ENCODE measurements at regions not wholly inside any gene's neighbourhood (a gene's known extent, or its start where the extent isn't known, plus 50 kb on each side); places are given as distances from the start of the nearest gene placed in this dataset.

DNA sequence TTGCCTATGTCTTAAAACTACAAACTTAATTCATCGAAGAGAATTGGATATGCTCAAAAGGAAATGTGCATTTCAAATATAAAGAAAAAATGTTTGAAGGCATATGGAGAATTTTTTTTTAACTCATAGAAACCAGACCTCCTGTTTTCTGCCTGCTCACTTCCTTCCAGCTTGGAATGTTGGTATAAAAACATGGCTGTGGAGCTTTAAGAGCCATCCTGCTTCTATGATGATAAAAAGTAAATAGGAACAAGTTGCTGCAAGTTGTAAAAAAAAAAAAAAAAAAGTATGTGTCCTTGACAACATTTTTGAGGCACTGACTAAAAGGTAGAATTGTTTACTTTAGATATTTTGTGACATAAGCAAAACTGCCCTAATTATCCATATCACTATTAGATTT, 1230.7 kb downstream of the PCDH9 start:
- 76 to 86% methylated on average over 1 of the region's 1 CpG for WGBS, 2 donors
- no peaks in the 10 kb centered on the region for H3K9me3 ChIP-seq
- no peaks in the 10 kb centered on the region for H3K4me1 ChIP-seq
- ATAC-seq (no peak), DNase-seq (no peak), FAIRE-seq (no peak)
- no peak overlapping the region for H3K27ac ChIP-seq
- H3K27me3 ChIP-seq, result no peaks in the 10 kb centered on the region
- intact Hi-C loops (cut with DNase I), result no loop called here
- H3K36me3 ChIP-seq, result no peaks in the 10 kb centered on the region
- H3K4me3 ChIP-seq, result no peak overlapping the region
- TF ChIP-seq, protein P1, sequence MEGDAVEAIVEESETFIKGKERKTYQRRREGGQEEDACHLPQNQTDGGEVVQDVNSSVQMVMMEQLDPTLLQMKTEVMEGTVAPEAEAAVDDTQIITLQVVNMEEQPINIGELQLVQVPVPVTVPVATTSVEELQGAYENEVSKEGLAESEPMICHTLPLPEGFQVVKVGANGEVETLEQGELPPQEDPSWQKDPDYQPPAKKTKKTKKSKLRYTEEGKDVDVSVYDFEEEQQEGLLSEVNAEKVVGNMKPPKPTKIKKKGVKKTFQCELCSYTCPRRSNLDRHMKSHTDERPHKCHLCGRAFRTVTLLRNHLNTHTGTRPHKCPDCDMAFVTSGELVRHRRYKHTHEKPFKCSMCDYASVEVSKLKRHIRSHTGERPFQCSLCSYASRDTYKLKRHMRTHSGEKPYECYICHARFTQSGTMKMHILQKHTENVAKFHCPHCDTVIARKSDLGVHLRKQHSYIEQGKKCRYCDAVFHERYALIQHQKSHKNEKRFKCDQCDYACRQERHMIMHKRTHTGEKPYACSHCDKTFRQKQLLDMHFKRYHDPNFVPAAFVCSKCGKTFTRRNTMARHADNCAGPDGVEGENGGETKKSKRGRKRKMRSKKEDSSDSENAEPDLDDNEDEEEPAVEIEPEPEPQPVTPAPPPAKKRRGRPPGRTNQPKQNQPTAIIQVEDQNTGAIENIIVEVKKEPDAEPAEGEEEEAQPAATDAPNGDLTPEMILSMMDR (IDR thresholded peaks at IDR 0.05), result no peak

DNA sequence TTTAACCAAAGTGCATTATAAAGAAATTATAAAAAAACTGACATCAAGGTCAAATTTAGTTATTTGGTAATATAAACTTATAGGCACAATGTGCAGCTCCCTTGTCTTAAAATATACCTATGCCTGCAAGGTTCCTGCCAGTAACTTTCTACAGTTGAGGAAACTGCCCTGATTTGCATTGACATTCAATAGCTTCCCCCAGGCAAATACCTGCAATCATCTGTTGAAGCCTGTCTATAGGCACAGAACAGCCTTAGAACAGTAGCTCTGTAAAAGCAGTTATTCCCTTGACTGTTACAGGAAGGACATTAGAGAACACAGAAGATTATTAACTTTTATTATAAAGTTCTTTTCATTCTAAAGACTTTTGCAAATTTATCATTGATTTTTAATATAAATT, 1239.5 kb downstream of the PCDH9 start:
- no peaks in the 10 kb centered on the region for H3K4me1 ChIP-seq
- DNase-seq (no peak), FAIRE-seq (no peak), ATAC-seq (no peak)
- TF ChIP-seq, protein P1 (IDR thresholded peaks at IDR 0.05), result no peak
- H3K9me3 ChIP-seq, result no peaks in the 10 kb centered on the region
- H3K27me3 ChIP-seq, result no peaks in the 10 kb centered on the region
- no peak overlapping the region for H3K27ac ChIP-seq
- H3K36me3 ChIP-seq, result no peaks in the 10 kb centered on the region
- H3K4me3 ChIP-seq, result no peak overlapping the region
- intact Hi-C loops (cut with DNase I), result no loop called here

DNA sequence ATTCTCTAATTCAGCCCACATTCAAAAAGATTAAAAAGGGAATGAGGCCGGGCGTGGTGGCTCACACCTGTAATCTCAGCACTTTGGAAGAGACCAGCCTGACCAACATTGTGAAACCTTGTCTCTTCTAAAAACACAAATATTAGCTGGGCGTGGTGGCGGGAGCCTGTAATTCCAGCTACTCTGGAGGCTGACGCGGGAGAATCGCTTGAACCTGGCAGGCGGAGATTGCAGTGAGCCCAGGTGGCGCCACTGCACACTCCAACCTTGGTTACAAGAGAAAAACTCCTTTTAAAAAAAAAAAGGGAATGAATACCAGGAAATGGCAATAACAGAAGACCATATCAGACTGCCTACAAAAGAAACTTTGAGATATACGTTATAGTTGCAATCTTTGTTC, 1244.5 kb downstream of the PCDH9 start:
- Histone ChIP-seq H3K4me3 (no peak overlapping the region), H3K9me3 (no peaks in the 10 kb centered on the region), H3K36me3 (no peaks in the 10 kb centered on the region), H3K4me1 (no peaks in the 10 kb centered on the region), H3K27me3 (no peaks in the 10 kb centered on the region), H3K27ac (no peak overlapping the region)
- 81 to 90% methylated on average over 10 of the region's 10 CpGs for WGBS, 2 donors
- TF ChIP-seq, protein P1 (IDR thresholded peaks at IDR 0.05), result no peak
- intact Hi-C loops (cut with DNase I), result no loop called here
- FAIRE-seq (no peak), DNase-seq (no peak), ATAC-seq (no peak)

DNA sequence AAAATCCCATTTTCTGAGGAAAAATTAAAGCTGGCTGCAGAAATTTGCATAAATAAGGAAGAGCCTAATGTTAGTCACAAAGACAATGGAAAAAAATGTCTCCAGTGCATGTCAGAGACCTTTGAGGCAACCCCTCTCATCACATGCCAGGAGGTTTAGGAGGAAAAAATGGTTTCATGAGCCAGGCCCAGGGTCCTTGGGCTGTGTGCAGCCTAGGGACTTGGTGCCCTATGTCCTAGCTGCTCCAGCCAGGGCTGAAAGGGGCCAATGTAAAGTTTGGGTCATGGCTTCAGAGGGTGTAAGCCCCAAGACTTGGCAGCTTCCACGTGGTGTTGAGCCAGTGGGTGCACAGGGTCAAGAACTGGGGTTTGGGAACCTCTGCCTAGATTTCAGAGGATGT, 1252.6 kb downstream of the PCDH9 start:
- Histone ChIP-seq H3K27ac (no peak overlapping the region), H3K36me3 (no peaks in the 10 kb centered on the region), H3K27me3 (no peaks in the 10 kb centered on the region), H3K4me3 (no peak overlapping the region), H3K4me1 (no peaks in the 10 kb centered on the region), H3K9me3 (no peaks in the 10 kb centered on the region)
- FAIRE-seq (no peak), ATAC-seq (no peak), DNase-seq (no peak)
- 27 to 53% methylated on average over 1 of the region's 1 CpG for WGBS, 2 donors
- intact Hi-C loops (cut with DNase I), result no loop called here
- TF ChIP-seq, protein P1 (IDR thresholded peaks at IDR 0.05), result no peak

DNA sequence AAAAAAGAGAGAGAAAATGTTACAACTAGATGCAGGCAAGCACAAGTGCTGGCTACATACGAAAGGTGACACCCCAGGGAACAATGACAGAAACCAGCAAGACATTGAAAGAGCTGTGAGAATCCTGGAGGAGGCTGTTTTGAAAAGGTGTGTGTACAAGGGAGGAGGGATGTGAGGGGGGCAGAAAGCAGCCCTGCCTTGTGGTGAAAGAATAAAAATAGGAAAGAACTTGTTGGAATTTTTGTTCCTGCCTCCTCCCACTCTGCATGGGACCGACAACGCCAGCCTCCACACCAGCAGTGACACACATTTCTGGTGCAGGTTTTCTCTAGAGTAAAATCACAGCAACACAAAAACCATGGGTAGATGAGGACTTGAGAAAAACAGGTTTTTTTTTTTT, 1258.6 kb downstream of the PCDH9 start:
- H3K9me3 ChIP-seq, result no peaks in the 10 kb centered on the region
- no peak for ATAC-seq
- H3K27me3 ChIP-seq, result no peaks in the 10 kb centered on the region
- FAIRE-seq, result no peak
- no peaks in the 10 kb centered on the region for H3K4me1 ChIP-seq
- no peak overlapping the region for H3K27ac ChIP-seq
- no peaks in the 10 kb centered on the region for H3K36me3 ChIP-seq
- TF ChIP-seq, protein P1 (IDR thresholded peaks at IDR 0.05), result no peak
- no peak overlapping the region for H3K4me3 ChIP-seq
- WGBS, 2 donors, result 38 to 41% methylated on average over 3 of the region's 3 CpGs
- intact Hi-C loops (cut with DNase I), result no loop called here
- DNase-seq, result no peak

Data from pancreas (tissue), 10 donors.